ENCODE measurements at regions not wholly inside any gene's neighbourhood (a gene's known extent, or its start where the extent isn't known, plus 50 kb on each side); places are given as distances from the start of the nearest gene placed in this dataset.

DNA sequence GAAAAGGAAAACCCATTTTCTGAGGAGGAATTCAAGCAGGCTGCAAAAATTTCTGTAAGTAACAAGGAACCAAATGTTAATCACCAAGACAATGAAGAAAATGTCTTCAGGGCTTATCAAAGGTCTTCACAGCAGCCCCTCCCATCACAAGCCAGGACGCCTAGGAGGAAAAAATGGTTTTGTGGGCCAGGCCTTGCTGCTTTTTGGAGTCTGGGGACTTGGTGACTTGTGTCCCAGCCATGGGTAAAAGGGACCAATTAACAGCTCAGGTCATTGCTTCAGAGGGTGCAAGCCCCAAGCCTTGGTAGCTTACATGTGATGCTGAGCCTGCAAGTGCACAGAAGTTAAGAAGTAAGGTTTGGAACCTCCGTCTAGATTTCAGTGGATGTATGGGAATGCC is 55.7 kb upstream of the FOXP2 start:
- H3K4me2 ChIP-seq (ENCODE audit: low read depth, low read length) = no peak overlapping the region
- H3K4me1 ChIP-seq (ENCODE audit: insufficient read depth, low read length) = no peaks in the 10 kb centered on the region
- POLR2A ChIA-PET = no interaction called here
- no peak for FAIRE-seq
- H3K36me3 ChIP-seq (replicated peaks in 1 of 2; ENCODE audit: control insufficient read depth in 1 of 2, insufficient read depth in 2 of 2, low read length in 2 of 2) = no peaks in the 10 kb centered on the region
- no peaks in the 10 kb centered on the region for H3K27me3 ChIP-seq (ENCODE audit: control insufficient read depth in 1 of 2, insufficient read depth in 2 of 2, low read length in 2 of 2)
- no peaks in the 10 kb centered on the region for H3K79me2 ChIP-seq (ENCODE audit: insufficient read depth, low read length)
- H3K9ac ChIP-seq (ENCODE audit: insufficient read depth, low read depth, low read length) = no peak overlapping the region
- TF ChIP-seq, protein P1, sequence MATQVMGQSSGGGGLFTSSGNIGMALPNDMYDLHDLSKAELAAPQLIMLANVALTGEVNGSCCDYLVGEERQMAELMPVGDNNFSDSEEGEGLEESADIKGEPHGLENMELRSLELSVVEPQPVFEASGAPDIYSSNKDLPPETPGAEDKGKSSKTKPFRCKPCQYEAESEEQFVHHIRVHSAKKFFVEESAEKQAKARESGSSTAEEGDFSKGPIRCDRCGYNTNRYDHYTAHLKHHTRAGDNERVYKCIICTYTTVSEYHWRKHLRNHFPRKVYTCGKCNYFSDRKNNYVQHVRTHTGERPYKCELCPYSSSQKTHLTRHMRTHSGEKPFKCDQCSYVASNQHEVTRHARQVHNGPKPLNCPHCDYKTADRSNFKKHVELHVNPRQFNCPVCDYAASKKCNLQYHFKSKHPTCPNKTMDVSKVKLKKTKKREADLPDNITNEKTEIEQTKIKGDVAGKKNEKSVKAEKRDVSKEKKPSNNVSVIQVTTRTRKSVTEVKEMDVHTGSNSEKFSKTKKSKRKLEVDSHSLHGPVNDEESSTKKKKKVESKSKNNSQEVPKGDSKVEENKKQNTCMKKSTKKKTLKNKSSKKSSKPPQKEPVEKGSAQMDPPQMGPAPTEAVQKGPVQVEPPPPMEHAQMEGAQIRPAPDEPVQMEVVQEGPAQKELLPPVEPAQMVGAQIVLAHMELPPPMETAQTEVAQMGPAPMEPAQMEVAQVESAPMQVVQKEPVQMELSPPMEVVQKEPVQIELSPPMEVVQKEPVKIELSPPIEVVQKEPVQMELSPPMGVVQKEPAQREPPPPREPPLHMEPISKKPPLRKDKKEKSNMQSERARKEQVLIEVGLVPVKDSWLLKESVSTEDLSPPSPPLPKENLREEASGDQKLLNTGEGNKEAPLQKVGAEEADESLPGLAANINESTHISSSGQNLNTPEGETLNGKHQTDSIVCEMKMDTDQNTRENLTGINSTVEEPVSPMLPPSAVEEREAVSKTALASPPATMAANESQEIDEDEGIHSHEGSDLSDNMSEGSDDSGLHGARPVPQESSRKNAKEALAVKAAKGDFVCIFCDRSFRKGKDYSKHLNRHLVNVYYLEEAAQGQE (IDR thresholded peaks at IDR 0.05; ENCODE audit: borderline replicate concordance in 1 of 2, low read depth in 1 of 2, low read length in 2 of 2) = no peak
- no peak for TF ChIP-seq ZFP36 (IDR thresholded peaks at IDR 0.05; ENCODE audit: borderline replicate concordance, low read depth, low read length, partially characterized antibody)
- TF ChIP-seq ZZZ3 (CRISPR knock-in tag; IDR thresholded peaks at IDR 0.05; ENCODE audit: borderline replicate concordance) = no peak
- TF ChIP-seq ZNF326 (CRISPR knock-in tag; IDR thresholded peaks at IDR 0.05; ENCODE audit: borderline replicate concordance) = no peak
- no peak for TF ChIP-seq ZNF670 (CRISPR knock-in tag; IDR thresholded peaks at IDR 0.05; ENCODE audit: borderline replicate concordance)
- TF ChIP-seq, protein P2, sequence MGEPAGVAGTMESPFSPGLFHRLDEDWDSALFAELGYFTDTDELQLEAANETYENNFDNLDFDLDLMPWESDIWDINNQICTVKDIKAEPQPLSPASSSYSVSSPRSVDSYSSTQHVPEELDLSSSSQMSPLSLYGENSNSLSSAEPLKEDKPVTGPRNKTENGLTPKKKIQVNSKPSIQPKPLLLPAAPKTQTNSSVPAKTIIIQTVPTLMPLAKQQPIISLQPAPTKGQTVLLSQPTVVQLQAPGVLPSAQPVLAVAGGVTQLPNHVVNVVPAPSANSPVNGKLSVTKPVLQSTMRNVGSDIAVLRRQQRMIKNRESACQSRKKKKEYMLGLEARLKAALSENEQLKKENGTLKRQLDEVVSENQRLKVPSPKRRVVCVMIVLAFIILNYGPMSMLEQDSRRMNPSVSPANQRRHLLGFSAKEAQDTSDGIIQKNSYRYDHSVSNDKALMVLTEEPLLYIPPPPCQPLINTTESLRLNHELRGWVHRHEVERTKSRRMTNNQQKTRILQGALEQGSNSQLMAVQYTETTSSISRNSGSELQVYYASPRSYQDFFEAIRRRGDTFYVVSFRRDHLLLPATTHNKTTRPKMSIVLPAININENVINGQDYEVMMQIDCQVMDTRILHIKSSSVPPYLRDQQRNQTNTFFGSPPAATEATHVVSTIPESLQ (CRISPR knock-in tag; conservative IDR thresholded peaks at IDR 0.05) = no peak
- TF ChIP-seq, protein P3, sequence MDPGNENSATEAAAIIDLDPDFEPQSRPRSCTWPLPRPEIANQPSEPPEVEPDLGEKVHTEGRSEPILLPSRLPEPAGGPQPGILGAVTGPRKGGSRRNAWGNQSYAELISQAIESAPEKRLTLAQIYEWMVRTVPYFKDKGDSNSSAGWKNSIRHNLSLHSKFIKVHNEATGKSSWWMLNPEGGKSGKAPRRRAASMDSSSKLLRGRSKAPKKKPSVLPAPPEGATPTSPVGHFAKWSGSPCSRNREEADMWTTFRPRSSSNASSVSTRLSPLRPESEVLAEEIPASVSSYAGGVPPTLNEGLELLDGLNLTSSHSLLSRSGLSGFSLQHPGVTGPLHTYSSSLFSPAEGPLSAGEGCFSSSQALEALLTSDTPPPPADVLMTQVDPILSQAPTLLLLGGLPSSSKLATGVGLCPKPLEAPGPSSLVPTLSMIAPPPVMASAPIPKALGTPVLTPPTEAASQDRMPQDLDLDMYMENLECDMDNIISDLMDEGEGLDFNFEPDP (CRISPR knock-in tag; conservative IDR thresholded peaks at IDR 0.05) = no peak
- no peak for TF ChIP-seq REL (CRISPR knock-in tag; conservative IDR thresholded peaks at IDR 0.05)
- TF ChIP-seq, protein P4, sequence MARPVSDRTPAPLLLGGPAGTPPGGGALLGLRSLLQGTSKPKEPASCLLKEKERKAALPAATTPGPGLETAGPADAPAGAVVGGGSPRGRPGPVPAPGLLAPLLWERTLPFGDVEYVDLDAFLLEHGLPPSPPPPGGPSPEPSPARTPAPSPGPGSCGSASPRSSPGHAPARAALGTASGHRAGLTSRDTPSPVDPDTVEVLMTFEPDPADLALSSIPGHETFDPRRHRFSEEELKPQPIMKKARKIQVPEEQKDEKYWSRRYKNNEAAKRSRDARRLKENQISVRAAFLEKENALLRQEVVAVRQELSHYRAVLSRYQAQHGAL (CRISPR knock-in tag; IDR thresholded peaks at IDR 0.05; ENCODE audit: not compliant biosample characterization) = no peak
- no peak for TF ChIP-seq NKX3-1 (CRISPR knock-in tag; IDR thresholded peaks at IDR 0.05)
- TF ChIP-seq ZNF83 (CRISPR knock-in tag; IDR thresholded peaks at IDR 0.05; ENCODE audit: borderline replicate concordance) = no peak
- TF ChIP-seq RARG (CRISPR knock-in tag; IDR thresholded peaks at IDR 0.05; ENCODE audit: low read depth) = no peak
- no peak for DNase-seq (ENCODE audit: low spot score)
- no TSS peak for BruUV-seq (replicated peaks)
- H3K4me3 ChIP-seq (replicated peaks in 1 of 3; ENCODE audit: insufficient read depth in 1 of 3, low read depth in 2 of 3, low read length in 3 of 3) = no peak overlapping the region
- in situ Hi-C loops (cut with HindIII; ENCODE audit: extremely low pct_ligation_motif_present, low pct_unique_long_range_greater_than_20kb) (no loop called here), intact Hi-C loops (cut with micrococcal nuclease; ENCODE audit: unreplicated experiment) (no loop called here)
- no peak for ATAC-seq
- no peaks in the 10 kb centered on the region for H4K20me1 ChIP-seq (ENCODE audit: insufficient read depth, low read length)
- no peaks in the 10 kb centered on the region for H3K9me3 ChIP-seq (ENCODE audit: low read length)
- CTCF ChIA-PET (ENCODE audit: low intra/inter-chr PET ratio, low total read pairs) = no interaction called here
- 0% methylated on average over 2 of the region's 2 CpGs for WGBS (ENCODE audit: low lambda C conversion rate)
- no peak overlapping the region for H2AFZ ChIP-seq (ENCODE audit: low read length)
- H3K27ac ChIP-seq (ENCODE audit: extremely low read length, insufficient read depth, low read length) = no peak overlapping the region
